ENCODE measurements at regions not wholly inside any gene's neighbourhood (a gene's known extent, or its start where the extent isn't known, plus 50 kb on each side); places are given as distances from the start of the nearest gene placed in this dataset.
"Not testable (repeated sequence)": the region's sequence is repeated elsewhere in the genome, so short reads cannot be mapped to it uniquely, and the experiment has no call there.

DNA sequence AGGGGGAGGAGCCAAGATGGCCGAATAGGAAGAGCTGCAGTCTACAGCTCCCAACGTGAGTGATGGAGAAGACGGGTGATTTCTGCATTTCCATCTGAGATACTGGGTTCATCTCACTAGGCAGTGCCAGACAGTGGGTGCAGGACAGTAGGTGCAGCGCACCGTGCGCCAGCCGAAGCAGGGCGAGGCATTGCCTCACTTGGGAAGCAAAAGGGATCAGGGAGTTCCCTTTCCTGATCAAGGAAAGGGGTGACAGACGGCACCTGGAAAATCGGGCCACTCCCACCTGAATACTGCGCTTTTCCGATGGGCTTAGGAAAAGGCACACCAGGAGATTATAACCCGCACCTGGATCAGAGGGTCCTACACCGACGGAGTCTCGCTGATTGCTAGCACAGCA lies 121.1 kb upstream of the SESTD1 start:
- H3K27ac Mint-ChIP-seq; H3K4me3 Mint-ChIP-seq; DNase-seq; intact Hi-C loops (cut with micrococcal nuclease); H3K9me3 Mint-ChIP-seq; H3K4me1 Mint-ChIP-seq; H3K27me3 Mint-ChIP-seq; H3K36me3 Mint-ChIP-seq (ENCODE audit: low read depth): not testable (repeated sequence)

DNA sequence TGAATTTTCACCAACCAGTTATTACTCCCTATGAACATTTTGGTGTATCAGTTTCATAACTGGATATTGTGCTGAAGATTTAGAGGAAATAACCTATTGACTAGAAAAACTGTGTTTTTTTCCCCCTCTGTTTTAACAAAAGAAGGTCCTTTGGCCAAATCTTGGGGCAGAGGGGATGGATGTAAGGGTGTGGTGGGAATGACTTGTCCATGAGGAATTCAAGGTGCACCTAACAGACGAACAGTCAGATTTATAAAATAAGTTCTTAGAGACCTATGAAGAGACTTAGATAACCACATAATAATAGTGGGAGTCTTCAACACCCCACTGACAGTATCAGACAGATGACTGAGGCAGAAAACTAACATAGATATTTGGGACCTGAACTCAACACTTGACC lies 119.3 kb upstream of the SESTD1 start:
- Mint-ChIP-seq H3K4me3 (no peak overlapping the region), H3K27ac (no peak overlapping the region), H3K27me3 (peaks cover 2% of the 10 kb centered on the region), H3K36me3 (ENCODE audit: low read depth) (no peaks in the 10 kb centered on the region), H3K9me3 (no peaks in the 10 kb centered on the region), H3K4me1 (no peaks in the 10 kb centered on the region)
- DNase-seq: no peak
- intact Hi-C loops (cut with micrococcal nuclease): no loop called here

DNA sequence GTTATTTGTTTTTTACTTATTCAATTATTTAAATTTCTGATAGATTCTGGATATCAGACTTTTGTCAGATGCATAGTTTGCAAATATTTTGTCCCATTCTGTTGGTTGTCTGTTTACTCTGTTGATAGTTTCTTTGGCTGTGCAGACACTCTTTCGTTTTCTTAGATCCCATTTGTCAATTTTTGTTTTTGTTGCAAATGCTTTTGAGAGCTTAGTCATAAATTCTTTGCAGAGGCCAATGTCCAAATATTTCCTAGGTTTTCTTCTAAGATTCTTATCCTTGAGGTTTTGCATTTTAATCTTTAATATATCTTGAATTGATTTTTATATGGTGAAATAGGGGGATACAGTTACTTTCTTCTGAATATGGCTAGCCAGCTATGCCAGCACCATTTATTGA lies 112.7 kb upstream of the SESTD1 start:
- intact Hi-C loops (cut with micrococcal nuclease): no loop called here
- no peak overlapping the region for H3K4me3 Mint-ChIP-seq
- no peak for DNase-seq
- H3K36me3 Mint-ChIP-seq (ENCODE audit: low read depth): no peaks in the 10 kb centered on the region
- no peak overlapping the region for H3K27ac Mint-ChIP-seq
- no peaks in the 10 kb centered on the region for H3K9me3 Mint-ChIP-seq
- H3K27me3 Mint-ChIP-seq: peaks cover 6% of the 10 kb centered on the region
- no peaks in the 10 kb centered on the region for H3K4me1 Mint-ChIP-seq

DNA sequence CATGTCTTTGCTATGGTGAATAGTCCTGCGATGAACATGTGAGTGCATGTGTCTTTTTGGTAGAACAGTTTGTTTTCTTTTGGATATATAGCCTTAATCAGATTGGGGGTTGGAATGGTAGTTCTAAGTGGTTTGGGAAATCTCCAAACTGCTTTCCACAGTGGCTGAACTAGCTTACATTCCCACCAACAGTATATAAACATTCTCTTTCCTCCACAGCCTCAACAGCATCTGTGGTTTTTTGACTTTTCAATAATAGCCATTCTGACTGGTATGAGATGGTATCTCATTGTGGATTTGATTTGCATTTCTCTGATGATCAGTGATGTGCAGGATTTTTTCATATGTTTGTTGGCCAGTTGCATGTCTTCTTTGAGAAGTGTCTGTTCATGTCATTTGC lies 112.2 kb upstream of the SESTD1 start:
- H3K27me3 Mint-ChIP-seq: peaks cover 8% of the 10 kb centered on the region
- H3K9me3 Mint-ChIP-seq: no peaks in the 10 kb centered on the region
- H3K4me3 Mint-ChIP-seq: no peak overlapping the region
- H3K4me1 Mint-ChIP-seq: no peaks in the 10 kb centered on the region
- H3K36me3 Mint-ChIP-seq (ENCODE audit: low read depth): no peaks in the 10 kb centered on the region
- no peak for DNase-seq
- intact Hi-C loops (cut with micrococcal nuclease): no loop called here
- no peak overlapping the region for H3K27ac Mint-ChIP-seq

DNA sequence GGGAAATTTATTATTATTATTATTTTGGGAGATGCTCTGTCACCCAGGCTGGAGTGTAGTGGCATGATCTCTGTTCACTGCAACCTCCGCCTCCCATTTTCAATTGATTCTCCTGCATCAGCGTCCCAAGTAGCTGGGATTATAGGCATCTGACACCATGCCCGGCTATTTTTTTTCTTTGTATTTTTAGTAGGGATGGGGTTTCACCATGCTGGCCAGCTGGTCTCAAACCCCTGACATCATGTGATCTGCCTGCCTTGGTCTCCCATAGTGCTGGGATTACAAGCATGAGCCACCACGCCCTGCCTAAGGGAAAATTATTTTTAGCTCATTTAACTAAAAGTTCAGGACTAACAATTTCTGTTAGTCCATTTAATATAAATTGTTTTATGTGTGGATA lies 109.2 kb upstream of the SESTD1 start:
- Mint-ChIP-seq H3K36me3 (ENCODE audit: low read depth) (no peaks in the 10 kb centered on the region), H3K4me1 (no peaks in the 10 kb centered on the region), H3K9me3 (no peaks in the 10 kb centered on the region), H3K27ac (no peak overlapping the region), H3K27me3 (peaks cover 9% of the 10 kb centered on the region), H3K4me3 (no peak overlapping the region)
- DNase-seq: no peak
- intact Hi-C loops (cut with micrococcal nuclease): no loop called here

DNA sequence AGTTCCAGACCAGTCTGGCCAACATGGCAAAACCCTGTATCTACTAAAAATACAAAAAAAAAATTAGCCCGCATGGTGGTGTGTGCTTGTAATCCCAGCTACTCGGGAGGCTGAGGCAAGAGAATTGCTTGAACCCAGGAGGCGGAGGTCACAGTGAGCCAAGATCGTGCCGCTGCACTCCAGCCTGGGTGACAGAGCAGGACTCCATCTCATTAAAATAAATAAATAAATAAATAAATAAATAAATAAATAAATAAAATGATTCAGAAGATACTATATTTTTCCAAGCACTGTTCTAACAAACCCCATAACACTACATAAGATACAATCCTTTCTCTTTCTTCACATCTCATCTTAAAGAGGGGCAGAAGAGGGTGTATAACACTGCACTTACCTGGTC lies 100.9 kb upstream of the SESTD1 start:
- H3K4me3 Mint-ChIP-seq; H3K27me3 Mint-ChIP-seq; H3K4me1 Mint-ChIP-seq; H3K27ac Mint-ChIP-seq; H3K36me3 Mint-ChIP-seq (ENCODE audit: low read depth); intact Hi-C loops (cut with micrococcal nuclease); H3K9me3 Mint-ChIP-seq; DNase-seq: not testable (repeated sequence)

DNA sequence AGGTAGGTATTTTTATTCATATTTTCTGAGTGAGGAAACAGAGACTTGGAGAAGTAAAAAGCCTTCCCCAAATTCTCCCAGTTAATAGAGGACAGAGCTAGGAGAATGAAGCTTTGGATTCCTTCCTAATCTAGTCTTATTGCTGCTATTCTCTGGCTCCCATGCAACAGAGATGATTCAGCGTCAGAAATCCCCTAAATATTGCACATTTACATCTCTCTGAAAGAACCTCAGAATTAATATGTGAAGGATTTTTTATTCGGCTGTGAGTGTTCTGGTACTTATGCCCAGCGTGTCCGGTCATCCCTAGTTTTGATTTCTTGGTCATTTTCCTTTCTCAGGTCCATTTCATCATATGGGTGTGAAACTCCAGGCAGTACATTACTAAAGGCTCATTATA lies 91.2 kb upstream of the SESTD1 start:
- peaks cover 4% of the 10 kb centered on the region for H3K27me3 Mint-ChIP-seq
- no peaks in the 10 kb centered on the region for H3K36me3 Mint-ChIP-seq (ENCODE audit: low read depth)
- no peak overlapping the region for H3K27ac Mint-ChIP-seq
- intact Hi-C loops (cut with micrococcal nuclease): no loop called here
- H3K4me1 Mint-ChIP-seq: no peaks in the 10 kb centered on the region
- DNase-seq: no peak
- H3K9me3 Mint-ChIP-seq: no peaks in the 10 kb centered on the region
- H3K4me3 Mint-ChIP-seq: no peak overlapping the region

DNA sequence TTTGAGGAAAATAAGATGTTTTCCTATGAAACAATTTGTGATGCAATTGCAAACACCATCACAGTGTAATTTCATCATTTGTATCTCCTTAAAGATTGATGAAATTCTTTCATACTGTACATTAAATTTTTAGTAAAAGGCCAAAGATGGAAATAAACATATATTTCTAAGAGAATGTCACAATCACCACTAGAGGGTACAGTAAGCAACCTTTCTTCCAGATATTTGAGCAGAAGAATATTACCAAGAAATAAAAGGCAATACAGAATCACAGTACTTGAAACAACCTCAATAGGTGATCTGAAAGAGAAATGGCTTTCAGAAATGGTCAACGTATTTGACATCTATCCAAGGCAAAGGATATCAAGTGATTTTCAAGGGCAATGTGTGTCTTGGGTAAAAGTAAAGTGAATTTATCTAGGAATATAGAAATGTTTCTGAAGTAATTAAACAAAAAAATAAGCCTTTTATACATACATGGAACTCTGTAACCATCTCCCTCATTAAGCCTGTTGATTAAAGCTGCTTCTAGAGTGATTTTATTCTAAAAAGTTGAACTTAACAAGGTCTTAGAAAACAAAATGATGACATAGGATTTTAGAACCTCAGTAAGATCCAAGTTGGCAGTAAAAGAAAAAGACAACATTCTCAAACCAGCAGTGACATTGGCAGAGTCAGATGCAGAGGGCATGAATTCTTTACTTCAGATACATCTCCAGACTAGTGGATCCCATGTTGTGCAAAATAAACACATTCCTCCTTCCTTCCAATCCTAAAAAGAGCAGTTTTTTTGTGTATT lies 90.3 kb upstream of the SESTD1 start:
- H3K27ac Mint-ChIP-seq: no peak overlapping the region
- H3K4me3 Mint-ChIP-seq: no peak overlapping the region
- H3K36me3 Mint-ChIP-seq (ENCODE audit: low read depth): no peaks in the 10 kb centered on the region
- H3K4me1 Mint-ChIP-seq: no peaks in the 10 kb centered on the region
- intact Hi-C loops (cut with micrococcal nuclease): no loop called here
- H3K9me3 Mint-ChIP-seq: no peaks in the 10 kb centered on the region
- no peak for DNase-seq
- H3K27me3 Mint-ChIP-seq: peaks cover 4% of the 10 kb centered on the region

DNA sequence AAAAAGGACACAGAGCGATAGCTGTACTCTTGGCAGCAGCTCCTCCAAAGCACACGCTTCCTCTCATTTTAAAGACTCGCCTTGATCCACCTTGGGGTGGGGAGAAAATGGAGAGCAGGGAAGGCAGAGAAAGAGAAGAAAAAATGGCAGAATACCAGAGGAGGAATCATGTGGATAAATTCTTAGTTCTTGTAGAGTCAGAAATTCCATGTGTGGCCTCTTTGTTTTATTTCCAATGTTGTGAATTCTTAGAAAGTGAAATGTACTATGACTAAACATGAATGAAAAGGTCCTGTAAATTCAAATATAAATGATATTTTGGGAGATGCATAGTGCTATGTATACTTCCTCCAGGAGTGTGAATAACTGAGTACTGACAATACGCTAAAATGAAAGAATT lies 89.7 kb upstream of the SESTD1 start:
- H3K27ac Mint-ChIP-seq: no peak overlapping the region
- intact Hi-C loops (cut with micrococcal nuclease): no loop called here
- DNase-seq: no peak
- H3K9me3 Mint-ChIP-seq: no peaks in the 10 kb centered on the region
- H3K4me3 Mint-ChIP-seq: no peak overlapping the region
- no peaks in the 10 kb centered on the region for H3K36me3 Mint-ChIP-seq (ENCODE audit: low read depth)
- peaks cover 4% of the 10 kb centered on the region for H3K27me3 Mint-ChIP-seq
- no peaks in the 10 kb centered on the region for H3K4me1 Mint-ChIP-seq

DNA sequence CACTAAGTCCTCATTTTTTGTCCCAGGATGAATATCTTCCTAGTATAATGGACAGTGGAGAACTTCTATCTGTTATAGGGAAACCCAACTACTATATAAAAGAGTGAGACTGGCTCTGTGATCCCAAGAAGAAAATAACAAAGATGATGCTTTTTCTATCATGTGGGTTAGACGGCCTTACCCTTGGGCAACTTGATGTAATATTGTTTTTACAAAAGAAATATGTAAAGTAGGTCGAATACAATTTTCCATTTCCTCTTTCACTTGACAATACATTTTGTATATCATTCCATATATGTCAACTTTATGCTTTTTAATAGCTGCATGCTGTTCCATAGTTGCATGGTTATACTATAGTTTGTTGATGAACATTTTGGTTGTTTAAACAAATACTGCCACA lies 87.5 kb upstream of the SESTD1 start:
- no peak overlapping the region for H3K27ac Mint-ChIP-seq
- H3K36me3 Mint-ChIP-seq (ENCODE audit: low read depth): no peaks in the 10 kb centered on the region
- peaks cover 6% of the 10 kb centered on the region for H3K27me3 Mint-ChIP-seq
- no peaks in the 10 kb centered on the region for H3K9me3 Mint-ChIP-seq
- no peak for DNase-seq
- no peaks in the 10 kb centered on the region for H3K4me1 Mint-ChIP-seq
- H3K4me3 Mint-ChIP-seq: no peak overlapping the region
- intact Hi-C loops (cut with micrococcal nuclease): no loop called here

DNA sequence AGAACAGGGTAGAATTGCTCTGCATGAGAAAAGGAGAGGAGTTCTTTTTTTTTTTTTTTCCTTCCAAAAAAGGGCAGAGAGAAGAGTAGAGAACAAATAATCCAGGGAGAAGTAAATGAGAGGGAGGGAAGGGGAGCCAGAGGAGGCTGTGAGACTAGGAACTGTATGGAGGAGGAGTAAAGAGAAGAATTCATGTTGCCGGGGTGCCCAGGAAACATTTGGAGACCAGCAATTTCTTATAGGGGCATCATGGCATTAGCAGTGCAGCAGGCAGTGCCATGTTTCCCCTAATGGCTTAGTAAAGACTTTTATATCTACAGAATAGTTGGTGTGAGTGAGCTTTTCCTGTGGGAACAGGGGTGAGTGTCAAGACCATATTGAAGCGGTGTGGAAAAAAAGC lies 86.4 kb upstream of the SESTD1 start:
- H3K27ac Mint-ChIP-seq: no peak overlapping the region
- H3K4me3 Mint-ChIP-seq: no peak overlapping the region
- H3K9me3 Mint-ChIP-seq: no peaks in the 10 kb centered on the region

DNA sequence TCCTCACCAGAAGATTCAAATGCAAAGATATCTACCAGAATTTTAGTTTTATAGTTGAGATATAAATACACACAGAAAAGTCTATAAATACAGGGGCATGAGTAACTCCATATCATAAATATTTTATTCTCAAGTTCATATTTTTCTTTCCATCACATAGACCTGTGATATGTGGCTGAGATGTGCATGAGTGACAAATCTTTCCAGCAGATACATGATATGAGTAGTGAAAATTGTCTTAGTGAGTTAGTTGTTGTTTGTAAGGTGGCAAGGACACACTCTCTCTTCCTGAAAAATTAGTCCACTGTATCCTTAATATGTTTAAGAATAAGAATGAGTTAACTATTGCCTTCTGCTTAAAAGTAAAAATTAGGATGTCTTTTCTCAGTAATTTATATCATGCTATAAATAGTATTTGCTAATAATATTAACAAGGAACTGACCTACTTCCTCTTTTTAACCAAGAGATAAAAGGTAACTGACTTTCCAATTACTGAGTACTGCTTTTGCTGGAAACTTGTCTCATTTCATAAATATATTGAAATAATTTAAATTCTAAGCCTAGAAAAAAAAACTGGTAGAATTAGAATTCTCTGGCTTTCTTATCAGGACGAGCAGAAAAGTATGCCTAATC lies 85.2 kb upstream of the SESTD1 start:
- no peaks in the 10 kb centered on the region for H3K4me1 Mint-ChIP-seq
- DNase-seq: no peak
- H3K36me3 Mint-ChIP-seq (ENCODE audit: low read depth): no peaks in the 10 kb centered on the region
- H3K9me3 Mint-ChIP-seq: no peaks in the 10 kb centered on the region
- no peak overlapping the region for H3K27ac Mint-ChIP-seq
- intact Hi-C loops (cut with micrococcal nuclease): no loop called here
- peaks cover 6% of the 10 kb centered on the region for H3K27me3 Mint-ChIP-seq
- H3K4me3 Mint-ChIP-seq: no peak overlapping the region

More for the DNA sequence above, 86.4 kb upstream of the SESTD1 start:
- no peak for DNase-seq
- peaks cover 6% of the 10 kb centered on the region for H3K27me3 Mint-ChIP-seq
- H3K36me3 Mint-ChIP-seq (ENCODE audit: low read depth): no peaks in the 10 kb centered on the region
- H3K4me1 Mint-ChIP-seq: no peaks in the 10 kb centered on the region
- intact Hi-C loops (cut with micrococcal nuclease): no loop called here

DNA sequence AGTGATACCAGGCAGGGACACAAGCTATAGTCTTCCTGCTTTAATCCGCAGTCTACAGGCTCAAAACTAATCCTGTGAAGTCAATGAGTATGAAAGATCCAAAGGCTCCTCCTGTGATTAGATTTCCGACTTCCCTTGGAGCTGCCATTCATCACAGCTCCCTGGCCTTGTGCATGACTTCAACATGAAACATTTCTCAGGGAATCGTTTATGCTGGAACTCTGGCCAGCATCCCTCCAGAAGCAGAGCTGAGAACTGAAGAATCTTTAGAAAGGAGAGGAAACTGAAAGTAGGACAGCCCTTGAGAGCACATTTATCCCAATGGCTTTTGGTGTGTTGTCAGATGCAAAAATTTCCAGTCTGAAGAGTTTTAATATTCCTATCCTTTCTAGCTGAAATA lies 84.3 kb upstream of the SESTD1 start:
- Mint-ChIP-seq H3K36me3 (ENCODE audit: low read depth) (no peaks in the 10 kb centered on the region), H3K4me3 (no peak overlapping the region), H3K27me3 (peaks cover 5% of the 10 kb centered on the region), H3K27ac (no peak overlapping the region), H3K9me3 (no peaks in the 10 kb centered on the region), H3K4me1 (no peaks in the 10 kb centered on the region)
- intact Hi-C loops (cut with micrococcal nuclease): no loop called here
- DNase-seq: no peak

DNA sequence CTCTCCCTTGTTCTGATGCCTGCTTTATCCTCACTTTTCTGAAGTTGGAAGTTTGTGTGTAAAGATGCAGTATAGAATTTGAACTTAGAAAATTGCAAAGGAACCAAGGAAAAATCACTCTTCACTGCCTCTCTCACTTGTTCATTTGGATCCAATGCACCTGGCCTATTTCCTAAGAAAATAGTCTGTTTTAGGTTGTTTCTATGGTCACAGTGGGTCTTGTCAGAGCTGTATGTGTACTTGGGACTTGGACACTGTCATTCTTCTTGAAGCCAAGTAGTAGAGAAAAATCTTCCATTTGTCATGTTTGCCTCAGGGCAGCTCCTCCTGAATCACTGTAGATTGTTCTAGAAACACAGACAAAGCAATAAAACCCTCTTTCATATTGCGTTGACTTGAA lies 80.3 kb upstream of the SESTD1 start:
- no peaks in the 10 kb centered on the region for H3K4me1 Mint-ChIP-seq
- peaks cover 2% of the 10 kb centered on the region for H3K27me3 Mint-ChIP-seq
- intact Hi-C loops (cut with micrococcal nuclease): no loop called here
- no peak overlapping the region for H3K4me3 Mint-ChIP-seq
- no peak for DNase-seq
- no peaks in the 10 kb centered on the region for H3K36me3 Mint-ChIP-seq (ENCODE audit: low read depth)
- no peak overlapping the region for H3K27ac Mint-ChIP-seq
- H3K9me3 Mint-ChIP-seq: no peaks in the 10 kb centered on the region
